DMS153 (cell line): ENCODE measurements at regions not wholly inside any gene's neighbourhood (a gene's known extent, or its start where the extent isn't known, plus 50 kb on each side); places are given as distances from the start of the nearest gene placed in this dataset.
A peak's percentile ranks its signal among the peaks of the same experiment; 100 is the strongest.

Source experiments
- DNase-seq: peaks from one replicate; lab custom pipeline; 2025; lab: John Stamatoyannopoulos, UW

DNA sequence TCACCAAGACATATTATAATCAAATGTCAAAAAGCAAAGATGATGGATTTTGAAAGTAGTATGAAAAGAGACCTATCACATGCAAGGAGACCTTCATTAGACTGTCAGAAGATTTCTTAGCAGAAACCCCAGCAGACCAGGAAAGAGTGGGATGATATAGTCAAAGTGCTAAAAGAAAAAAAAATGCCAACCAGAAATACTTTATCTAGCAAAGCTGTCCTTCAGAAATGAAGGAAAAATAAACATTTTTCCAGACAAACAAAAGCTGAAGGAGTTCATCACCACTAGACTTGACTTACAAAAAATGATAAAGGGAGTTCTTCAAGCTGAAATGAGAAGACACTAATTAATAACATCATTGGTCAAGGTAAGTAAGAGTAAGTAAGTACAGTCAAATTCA, 251.2 kb upstream of the SASH1 start:
- no peak for DNase-seq

DNA sequence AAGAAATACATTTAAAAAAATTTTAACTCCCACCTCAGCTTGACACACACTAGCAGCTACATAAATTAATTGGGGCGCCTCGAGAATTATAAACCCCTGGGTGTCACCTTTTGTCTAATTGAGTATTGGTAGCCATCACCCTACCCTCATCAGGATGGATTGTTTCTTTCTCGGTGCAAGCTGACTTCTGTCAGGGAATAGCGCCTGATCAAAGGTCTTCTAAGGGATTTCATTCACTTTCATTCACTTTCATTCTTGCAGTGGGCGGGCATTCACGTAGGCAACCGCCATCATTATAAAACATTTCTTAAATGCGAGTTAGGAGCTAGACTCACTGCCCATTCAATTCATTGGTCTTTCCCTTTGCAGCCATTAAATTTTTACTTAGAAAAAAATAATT, 239.2 kb upstream of the SASH1 start:
- no peak for DNase-seq

DNA sequence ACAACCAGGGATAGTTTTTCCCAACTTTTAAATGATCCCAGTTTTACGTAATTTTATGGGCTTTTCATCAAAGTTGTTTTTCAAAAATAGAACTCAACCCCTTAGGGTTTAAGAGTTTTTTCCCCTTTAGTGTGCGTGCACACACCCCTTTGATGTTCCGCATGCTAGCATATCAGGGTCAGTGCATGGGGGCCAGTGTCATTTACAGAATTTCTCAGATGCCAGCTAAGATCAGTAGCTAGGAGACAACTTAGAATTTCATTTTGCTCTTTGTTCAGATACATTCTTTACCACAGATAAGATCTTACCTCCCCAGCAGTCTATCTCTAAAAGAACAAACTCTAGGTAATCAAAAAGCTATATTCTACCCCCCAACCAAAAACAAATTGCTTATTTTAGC, 238.5 kb upstream of the SASH1 start:
- no peak for DNase-seq

DNA sequence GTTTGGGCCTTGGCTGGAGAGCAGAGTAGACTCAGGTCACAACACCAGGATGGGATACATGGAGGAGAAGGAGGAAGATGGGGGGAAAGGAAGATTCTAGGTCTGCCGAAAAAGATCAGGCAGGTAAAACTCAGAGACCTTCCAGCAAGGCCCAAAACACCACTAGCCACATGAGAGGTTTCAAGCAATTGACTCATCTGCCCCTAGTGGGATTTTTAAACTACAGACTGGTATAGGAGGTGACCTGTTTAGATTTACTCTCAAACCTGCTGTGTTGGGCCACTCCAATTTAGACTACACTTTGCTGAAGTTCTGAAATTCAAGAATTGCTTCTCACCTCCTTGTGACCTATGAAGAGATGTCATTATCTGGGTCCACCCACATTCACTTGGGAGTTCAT, 236.9 kb upstream of the SASH1 start:
- DNase-seq, result no peak

DNA sequence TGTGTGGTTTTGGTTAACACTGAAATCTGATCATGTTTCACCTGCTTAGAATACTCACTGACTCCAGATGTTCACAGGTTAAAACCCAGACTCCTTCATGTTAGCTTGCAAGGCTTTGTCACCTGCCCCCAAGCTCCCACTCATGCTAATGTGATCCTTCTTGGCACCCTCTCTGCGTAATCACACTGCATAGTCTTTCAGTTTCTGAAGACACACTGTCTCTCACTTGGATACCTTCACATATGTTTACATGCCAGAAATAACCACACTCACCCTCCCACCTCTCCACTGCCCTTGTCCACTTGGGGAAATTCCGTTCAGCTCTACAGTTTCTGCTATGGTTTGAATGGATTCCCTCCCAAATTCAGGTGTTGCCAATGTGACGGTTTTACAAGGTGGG, 234.7 kb upstream of the SASH1 start:
- DNase-seq, result no peak

DNA sequence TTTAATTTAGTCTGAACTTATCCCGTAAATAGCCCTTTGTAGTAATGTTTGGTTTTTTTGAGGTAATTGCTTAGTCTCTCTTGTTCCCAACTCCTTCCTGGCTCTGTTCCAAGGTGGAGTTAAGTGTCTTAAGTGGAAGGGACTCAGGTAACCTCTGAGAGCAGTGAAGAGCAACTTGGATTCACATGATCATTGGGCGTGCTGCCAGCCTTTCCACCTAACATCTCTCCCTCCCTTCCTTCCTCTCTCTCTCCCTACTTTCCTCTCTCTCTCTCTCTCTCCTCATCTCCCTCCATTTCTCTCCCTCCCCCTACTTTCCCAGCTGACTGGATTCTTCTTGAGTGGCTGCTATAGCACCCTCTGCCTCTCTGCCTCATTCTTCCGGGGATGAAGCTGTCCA, 232.9 kb upstream of the SASH1 start:
- peak; percentile 10 for DNase-seq

DNA sequence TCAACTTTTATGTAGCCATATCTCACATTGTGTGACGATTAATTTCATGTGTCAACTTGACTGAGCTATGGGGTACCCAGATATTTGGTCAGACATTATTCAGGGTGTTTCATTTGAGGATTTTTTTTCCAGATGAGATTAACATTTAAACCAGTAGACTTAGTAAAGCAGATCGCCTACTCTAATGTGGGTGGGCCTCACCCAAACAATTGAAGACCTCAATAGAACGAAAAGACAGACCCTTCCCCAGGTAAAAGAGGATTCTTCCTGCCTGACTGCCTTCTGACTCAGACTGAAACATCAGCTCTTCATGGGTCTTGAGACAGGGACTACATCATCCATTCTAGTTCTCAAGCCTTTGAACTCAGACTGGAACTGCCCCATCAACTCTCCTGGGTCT, 231.7 kb upstream of the SASH1 start:
- no peak for DNase-seq

DNA sequence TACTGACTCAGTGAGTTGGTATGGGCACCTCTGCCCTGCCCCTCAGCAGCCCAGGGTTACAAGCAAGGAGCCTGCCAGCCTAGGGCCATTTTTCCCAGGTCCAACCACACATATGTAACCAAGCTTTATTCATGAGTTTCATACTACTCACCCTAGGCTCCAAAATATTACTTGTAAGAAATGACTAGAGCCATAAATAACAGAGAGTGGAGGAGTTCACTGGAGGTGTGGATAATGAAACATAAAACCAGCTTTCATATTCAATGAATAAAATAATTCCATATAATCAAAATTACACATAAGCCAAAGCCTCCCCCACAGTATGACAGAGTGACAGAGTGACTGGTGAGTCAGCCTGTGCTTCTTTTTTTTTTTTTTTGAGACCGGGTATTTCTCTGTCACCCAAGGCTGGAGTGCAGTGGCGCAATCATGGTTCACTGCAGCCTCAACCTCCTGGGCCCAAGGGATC, 229.8 kb upstream of the SASH1 start:
- DNase-seq, result no peak

DNA sequence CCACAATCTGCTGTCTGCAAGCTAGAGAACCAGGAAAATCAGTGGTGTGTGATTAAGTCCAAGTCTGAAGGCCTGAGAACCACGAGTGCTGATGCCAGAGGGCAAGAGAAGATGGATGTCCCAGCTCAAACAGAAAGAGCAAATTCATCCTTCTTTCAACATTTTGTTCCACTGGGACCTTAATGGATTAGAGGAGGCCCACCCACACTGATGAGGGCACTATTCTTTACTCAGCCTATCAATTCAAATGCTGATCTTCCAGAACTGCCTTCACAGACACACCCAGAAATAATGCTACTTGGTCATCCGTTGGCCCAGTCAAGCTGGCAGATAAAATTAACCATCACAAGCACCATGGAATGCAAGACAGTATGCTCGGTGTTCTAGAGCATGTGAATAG, 226.6 kb upstream of the SASH1 start:
- DNase-seq, result no peak

DNA sequence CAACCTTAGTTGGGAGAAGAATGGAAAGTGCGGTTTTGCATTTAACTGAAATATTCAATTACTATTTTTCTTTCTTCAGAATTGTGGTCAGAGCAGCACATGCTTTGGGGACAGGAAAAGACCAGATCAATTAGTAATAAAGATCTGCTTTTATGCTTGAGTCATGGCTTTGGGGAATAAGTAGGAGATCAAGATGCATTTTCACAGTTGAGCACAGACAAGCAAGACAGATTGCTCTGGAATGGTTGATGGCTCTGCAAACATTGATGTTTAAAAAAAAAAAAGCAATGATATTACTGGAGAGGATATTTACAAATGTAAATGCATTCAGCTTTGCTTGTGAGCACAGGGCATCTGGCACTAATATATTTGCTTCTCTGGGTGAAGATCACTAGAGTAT, 224.4 kb upstream of the SASH1 start:
- peak; percentile 56 for DNase-seq

DNA sequence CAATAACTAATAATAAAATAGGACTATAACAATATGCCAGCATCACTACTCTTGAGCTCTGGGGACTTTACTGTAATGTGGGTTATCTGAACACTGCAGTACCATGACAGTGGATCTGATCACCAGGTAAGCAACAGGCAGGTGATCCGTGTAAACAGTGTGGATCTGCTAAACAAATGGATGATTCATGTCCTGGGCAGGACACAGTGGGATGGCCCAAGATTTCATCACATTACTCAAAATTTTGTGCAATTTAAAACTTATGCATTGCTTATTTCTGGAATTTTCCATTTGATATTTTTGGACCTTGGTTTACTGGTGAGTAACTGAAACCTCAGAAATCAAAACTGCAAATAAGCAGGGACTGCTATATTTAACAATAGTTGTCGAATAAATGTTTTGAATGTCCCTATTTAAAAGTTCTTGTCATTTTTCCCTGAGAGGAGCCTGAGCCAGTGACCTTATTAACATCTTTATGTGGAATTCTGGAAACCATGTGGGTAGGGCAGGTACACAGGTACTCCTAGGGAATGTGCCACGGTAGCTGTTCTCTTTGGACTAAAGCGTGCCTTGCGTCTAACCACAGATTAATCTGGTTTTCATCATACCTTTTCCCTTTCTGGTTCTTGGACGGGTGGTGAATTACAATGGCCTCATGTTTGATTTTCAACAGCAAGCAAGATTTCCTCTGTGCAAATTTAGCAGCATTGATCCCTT, 214.5 kb upstream of the SASH1 start:
- no peak for DNase-seq

DNA sequence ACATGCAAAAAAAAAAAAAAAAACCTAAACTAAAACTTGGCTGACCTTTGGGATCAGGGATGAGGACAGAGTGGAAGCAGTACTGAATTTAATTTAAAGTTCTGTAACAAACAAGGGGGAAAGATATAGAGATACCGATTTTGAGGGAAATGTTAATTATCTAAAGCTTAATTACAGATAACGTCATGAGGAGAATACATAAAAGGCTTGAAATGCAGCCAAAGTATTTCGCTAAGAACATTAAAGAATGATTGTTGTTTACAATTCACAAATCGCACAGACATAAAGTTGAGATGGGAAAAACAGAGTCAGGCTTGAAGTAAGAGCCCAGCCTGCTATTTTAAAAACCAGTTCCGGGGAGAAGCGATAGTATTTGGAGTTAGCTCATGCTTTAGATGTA, 208.0 kb upstream of the SASH1 start:
- DNase-seq, result peak; percentile 14

DNA sequence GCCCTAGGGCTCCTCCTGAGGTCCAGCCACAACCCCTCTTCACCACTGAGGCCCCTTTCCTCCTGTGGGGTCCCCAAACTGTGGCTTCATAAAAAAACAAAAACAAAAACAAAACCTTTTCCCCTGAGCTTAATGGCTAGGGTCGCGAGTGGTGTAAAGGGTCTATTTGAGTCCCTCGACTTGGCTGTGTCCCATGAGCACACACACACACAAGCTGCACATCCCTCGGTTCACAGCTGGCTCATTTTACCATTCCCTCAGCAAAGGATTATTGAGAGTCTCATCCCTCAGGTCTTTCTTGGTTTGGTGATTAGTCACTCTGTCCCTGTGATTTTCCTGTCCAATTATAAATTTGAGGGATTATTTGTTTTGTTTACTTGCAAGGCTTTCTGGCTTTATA, 206.1 kb upstream of the SASH1 start:
- DNase-seq, result no peak

DNA sequence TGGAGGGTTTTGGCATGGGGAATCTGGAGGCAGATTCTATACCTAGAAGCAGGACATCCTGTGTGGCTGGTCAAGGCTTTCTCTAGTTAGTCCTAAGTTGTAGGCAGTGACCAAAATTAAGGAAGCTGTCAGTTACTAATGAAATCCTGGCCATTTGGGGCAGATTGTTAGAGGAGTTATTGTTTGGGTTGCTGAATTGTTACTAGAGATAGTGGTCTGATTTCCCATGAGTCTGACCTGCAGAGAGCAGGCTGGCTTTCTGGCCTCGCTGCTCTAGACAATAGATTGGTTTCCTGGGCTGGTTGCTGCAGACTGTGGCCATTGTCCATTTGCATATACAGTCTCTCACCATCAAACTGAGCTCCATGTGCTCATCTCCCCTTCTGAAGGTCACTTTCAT, 205.0 kb upstream of the SASH1 start:
- no peak for DNase-seq

DNA sequence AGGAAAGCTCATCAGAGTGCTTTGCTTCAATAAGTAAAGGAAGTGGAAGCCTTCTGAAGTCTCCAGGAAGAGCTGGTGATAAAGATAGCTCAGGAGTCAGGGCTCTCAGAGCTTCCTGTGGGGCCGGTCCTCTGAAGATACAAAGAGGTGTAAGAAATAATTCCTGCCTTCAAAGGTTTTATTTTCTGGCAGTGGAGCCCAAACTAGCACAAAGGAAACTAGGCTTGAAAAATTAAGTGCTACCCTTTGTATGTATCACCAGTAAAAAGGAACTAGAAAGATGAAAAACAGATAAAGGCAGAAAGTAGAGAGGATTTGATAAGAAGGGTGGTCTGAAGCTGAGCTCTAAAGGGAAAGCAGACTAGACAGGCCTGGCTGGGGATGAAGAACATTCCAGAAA, 204.1 kb upstream of the SASH1 start:
- DNase-seq, result no peak

DNA sequence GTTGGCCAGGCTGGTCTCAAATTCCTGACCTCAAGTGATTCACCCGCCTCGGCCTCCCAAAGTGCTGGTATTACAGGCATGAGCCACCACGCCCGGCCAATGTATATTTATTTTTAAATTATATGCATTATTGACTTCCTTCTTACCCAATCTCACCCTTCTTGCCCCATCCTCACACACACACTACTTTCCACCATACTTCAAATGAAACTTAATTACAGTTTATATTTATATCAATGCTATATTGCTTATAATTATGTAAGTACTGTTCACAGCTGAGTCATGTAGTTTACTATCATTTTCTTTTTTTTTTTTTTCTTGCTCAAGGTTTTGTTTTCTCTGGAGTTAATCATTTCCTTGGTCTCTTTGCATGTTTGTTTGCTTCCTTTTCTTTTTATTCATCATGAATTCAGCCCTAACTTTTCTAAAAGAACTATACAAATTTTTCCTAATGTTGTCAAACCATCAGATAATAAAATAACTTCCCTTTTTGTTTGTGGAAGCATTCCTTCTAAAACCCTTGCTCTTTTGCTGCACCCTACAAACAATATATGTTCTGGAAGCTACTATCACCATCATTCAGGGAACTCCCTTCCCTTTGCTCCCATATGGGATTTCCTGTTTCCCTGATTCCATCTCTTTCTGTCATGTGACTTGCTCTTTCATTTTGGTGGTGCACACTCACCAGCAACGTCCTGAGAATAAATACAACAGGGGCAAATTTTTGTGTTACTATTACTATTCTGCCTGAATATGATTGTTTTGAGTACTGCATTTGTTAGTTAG, 201.7 kb upstream of the SASH1 start:
- no peak for DNase-seq

DNA sequence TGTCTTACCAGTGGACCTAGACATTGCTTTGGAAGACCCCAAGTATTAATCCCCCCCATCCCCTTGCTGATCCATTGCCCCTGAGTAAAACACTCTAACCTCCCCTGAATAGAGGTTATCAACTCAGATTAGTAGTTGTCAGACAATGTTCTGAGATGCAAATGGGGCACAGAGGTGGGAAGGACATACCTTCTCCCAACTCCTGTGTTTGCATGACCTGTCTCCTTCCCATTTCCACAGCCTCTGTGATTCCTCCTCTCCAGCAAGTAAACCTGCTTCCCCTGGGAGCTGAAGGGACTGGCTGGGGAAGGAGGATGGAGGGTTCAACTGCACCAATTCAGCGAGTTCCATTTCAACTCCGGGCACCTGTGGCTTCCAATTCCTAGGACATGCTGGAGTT, 199.8 kb upstream of the SASH1 start:
- DNase-seq, result no peak

DNA sequence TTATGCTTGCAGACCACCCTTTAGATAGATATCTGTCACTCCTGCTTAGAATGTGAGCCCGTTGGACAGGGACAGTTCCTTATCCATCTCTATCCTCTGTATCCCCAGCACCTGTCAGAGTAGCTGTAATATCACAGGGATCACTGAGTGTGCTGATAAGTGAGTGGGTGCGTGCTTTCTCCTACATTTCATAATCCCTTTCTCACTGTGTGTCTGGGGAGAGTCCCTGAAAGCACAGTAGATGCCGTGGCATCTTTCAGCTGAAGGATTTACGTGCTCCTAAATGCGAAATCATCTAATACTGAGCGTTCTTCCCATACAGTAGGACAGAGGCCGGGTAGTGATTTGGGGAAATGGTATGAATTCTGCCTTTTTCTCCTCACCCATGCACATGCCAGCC, 198.9 kb upstream of the SASH1 start:
- no peak for DNase-seq

DNA sequence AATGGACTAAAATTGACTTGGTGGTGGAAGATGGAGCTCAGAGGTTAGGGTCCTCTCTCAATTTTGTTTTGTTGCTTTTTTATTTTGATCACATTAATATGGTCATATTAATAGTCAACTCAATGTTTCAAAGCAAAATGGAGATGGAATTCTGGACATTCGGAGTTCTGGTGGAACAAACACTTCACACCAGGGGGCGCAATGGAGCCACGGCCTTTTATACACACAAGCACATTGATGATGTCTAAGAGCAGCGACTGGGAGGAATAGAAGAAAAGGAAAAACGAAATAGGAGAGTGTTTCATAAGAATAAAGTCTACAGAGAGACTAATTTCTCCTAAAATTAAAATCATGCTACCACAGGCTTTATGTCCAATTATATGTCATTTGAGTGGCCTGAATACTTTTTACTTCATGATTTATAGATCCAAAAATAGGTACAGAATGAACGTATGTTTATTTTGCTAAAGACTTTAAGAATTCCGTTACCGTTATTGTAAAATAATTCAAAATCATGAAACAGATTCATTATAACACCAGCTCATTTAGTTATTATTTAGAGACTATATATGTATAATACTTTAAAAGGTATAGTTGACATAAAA, 197.6 kb upstream of the SASH1 start:
- no peak for DNase-seq

DNA sequence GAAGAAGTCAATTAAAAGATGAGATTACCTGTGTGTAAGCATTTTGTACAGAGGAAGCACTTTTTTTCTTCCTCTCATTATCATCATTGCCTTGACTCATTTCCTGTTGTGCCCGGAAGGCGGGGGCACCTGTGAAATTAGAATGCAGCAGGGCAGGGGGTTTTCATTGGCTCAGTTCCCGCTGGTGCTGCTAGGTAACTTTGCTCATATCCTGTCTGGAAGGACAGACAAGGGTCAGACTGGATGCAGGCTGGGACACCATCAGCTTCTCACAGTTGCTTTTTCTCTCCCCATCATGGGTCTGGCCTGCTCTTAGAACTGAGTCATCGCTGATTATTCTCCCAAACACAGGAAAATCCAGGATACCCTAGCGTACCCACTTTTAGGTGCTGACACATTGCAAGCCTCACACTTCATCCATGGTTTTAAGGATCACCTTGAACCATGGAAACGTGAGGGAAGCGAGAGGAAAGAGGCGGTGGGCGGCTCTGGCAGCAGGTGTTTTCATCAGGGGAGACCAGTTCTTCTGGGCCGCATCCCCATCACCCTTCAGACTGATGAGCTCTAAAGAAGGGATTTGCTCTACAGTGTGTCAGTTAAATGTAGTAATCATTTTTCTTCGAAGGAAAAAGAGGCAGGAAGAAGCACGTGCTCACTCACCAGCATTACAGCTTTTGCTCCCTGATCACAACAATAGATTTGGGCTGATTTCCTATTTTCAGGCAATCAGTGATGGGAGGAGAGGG, 195.7 kb upstream of the SASH1 start:
- DNase-seq, result no peak

DNA sequence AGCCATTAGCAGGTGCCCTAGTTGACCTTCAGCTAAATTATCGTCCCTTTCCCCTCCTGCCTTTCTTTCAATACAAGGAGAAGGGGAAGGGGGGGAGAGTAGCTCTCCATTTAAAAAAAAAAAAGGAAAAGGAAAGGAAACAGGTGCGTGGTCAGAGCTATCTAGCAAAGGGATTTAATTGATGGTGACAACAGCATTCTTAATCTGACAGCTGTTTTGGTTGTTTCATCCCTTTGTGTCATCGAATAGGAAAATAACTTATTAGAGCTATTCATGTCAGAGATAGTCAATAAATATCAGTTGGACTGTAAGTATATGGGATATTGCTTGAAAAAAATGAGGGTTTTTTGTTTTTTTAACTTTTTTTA, 195.2 kb upstream of the SASH1 start:
- DNase-seq, result no peak

DNA sequence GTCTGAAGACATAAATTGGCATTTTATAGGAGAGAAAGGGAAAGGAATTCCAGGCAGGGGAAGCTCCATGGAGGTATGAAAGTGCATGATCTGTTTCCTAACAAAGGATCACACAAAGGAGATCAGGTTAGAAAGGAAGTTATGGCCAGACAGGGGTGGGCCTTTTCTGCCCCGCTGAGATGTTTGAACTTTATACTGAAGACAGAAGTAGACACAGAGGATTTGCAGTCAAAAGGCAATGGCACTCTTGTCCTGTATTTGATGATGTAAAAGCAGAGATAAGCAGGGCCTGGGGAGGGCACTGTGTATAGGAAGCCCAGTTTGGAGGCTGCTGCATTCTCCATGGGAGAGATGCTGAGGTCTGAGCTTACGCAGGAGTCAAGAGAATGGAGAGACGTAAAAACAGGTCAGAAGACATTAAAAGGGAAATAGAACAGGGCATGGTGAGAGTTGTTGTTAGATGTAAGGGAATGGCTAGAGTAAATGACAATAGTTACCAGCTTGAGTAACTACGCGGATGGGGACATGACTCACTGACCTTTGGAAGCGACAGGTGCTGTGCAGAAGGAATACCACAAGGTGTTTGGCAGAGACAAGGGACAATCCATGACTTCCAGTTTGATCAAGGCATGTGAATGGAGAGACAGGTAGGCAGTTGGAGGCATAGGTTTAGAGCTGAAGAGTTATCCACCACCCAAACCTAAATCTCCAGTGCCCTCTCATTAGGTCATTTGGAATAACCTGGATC, 190.6 kb upstream of the SASH1 start:
- DNase-seq, result no peak
